ENCODE measurements at regions not wholly inside any gene's neighbourhood (a gene's known extent, or its start where the extent isn't known, plus 50 kb on each side); places are given as distances from the start of the nearest gene placed in this dataset.

DNA sequence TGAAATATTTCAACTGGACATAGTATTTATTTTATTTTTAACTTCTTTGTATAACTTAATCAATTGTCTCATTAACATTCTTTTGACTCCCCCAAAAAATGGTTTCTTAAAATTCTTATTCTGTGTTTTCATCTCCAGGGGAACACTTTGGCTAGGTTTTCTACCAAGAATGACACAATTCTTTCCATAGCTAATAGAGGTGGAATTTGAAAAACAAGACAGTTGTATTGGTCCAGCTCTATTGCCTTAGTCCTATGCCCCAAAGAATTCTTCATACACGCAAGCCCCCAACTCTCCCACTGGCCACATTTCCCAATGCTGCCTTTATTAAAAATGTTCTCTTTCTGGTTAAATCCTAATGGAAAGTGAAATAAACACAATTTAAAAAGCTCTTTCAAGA is 104.7 kb upstream of the PKDCC start:
- TF ChIP-seq CTCF (IDR thresholded peaks at IDR 0.05) = no peak
- no peak for TF ChIP-seq POLR2A (IDR thresholded peaks at IDR 0.05)

Measured in thyroid gland (tissue), 4 donors.